Gastrocnemius medialis (tissue), 4 donors: ENCODE measurements at regions not wholly inside any gene's neighbourhood (a gene's known extent, or its start where the extent isn't known, plus 50 kb on each side); places are given as distances from the start of the nearest gene placed in this dataset.

Experiments used
- ATAC-seq, 2 donors: fragments of 150-250 bp; one replicate each; pipeline ENCODE4 v1.9.1; 2016
- DNase-seq, 2 donors: peaks; one replicate each; pipeline ENCODE4 v3.0.0-alpha.2; 2019
- H3K27ac ChIP-seq, 4 donors: fragments of 200-600 bp; sonication (generic); 1 replicate in 1 of 4; 2 replicates in 3 of 4; pipeline ENCODE4 v1.5.1; 2016 to 2018; ENCODE audit warnings: mild to moderate bottlenecking in 2 of 4, moderate library complexity in 1 of 4
- H3K27me3 ChIP-seq, 3 donors: fragments of 200-600 bp; sonication (generic) in 2 of 3; 1 replicate in 1 of 3; 2 replicates in 2 of 3; pipeline versions ENCODE4 v1.5.1 to v1.6.0; 2016 to 2019; ENCODE audit warnings: mild to moderate bottlenecking in 1 of 3, moderate library complexity in 1 of 3
- H3K36me3 ChIP-seq, 2 donors: fragments of 200-600 bp; sonication (generic) in 1 of 2; one replicate each; pipeline ENCODE4 v1.5.1; 2017 to 2018
- H3K4me1 ChIP-seq, 2 donors: fragments of 200-600 bp; sonication (generic) in 1 of 2; one replicate each; pipeline ENCODE4 v1.5.1; 2016 to 2017; ENCODE audit warnings: mild to moderate bottlenecking in 2 of 2
- H3K4me3 ChIP-seq, 4 donors: fragments of 200-600 bp; sonication (generic) in 3 of 4; 1 replicate in 1 of 4; 2 replicates in 3 of 4; pipeline ENCODE4 v1.5.1; 2016 to 2019; ENCODE audit warnings: mild to moderate bottlenecking in 2 of 4
- H3K9me3 ChIP-seq, 3 donors: fragments of 200-600 bp; sonication (generic) in 2 of 3; 1 replicate in 1 of 3; 2 replicates in 2 of 3; pipeline ENCODE4 v1.5.1; 2016 to 2019
- POLR2A ChIP-seq, 2 donors: fragments of 450-650 bp; IDR thresholded peaks; one replicate each; pipeline ENCODE4 v1.6.1; 2017; ENCODE audit warnings: antibody characterized with exemption in 2 of 2, mild to moderate bottlenecking in 2 of 2, moderate library complexity in 2 of 2
- in situ Hi-C, 4 donors: fragments of 200-750 bp; cut with MboI; loops; one replicate each; pipeline versions ENCODE4 v1.15.0 to v1.8.0; 2017; ENCODE audit warnings: low sequenced_read_pairs in 4 of 4
- intact Hi-C: fragments of 100-400 bp; cut with DNase I; formaldehyde crosslinking; loops from one replicate; pipeline ENCODE4 v1.15.1; 2023; ENCODE audit warnings: low total_unique reads
- TF ChIP-seq, protein P1 (sequence below), 5 experiments: fragments of 450-650 bp in 3 of 5; fragments of 200-600 bp in 2 of 5; sonication (generic) in 2 of 5; IDR thresholded peaks in 4 of 5; conservative IDR thresholded peaks in 1 of 5; 1 replicate in 4 of 5; 2 replicates in 1 of 5; pipeline ENCODE4 v1.5.1; 2016 to 2019; ENCODE audit warnings: antibody characterized with exemption in 5 of 5, mild to moderate bottlenecking in 3 of 5, moderate library complexity in 3 of 5

GRCh38 chr14:83940253-83940652 lies 1589.7 kb upstream of the FLRT2 start:
- ATAC-seq: no peak
- no peak for TF ChIP-seq POLR2A (IDR thresholded peaks at IDR 0.05)
- TF ChIP-seq, protein P1, sequence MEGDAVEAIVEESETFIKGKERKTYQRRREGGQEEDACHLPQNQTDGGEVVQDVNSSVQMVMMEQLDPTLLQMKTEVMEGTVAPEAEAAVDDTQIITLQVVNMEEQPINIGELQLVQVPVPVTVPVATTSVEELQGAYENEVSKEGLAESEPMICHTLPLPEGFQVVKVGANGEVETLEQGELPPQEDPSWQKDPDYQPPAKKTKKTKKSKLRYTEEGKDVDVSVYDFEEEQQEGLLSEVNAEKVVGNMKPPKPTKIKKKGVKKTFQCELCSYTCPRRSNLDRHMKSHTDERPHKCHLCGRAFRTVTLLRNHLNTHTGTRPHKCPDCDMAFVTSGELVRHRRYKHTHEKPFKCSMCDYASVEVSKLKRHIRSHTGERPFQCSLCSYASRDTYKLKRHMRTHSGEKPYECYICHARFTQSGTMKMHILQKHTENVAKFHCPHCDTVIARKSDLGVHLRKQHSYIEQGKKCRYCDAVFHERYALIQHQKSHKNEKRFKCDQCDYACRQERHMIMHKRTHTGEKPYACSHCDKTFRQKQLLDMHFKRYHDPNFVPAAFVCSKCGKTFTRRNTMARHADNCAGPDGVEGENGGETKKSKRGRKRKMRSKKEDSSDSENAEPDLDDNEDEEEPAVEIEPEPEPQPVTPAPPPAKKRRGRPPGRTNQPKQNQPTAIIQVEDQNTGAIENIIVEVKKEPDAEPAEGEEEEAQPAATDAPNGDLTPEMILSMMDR (IDR thresholded peaks at IDR 0.05 in 4 of 5, conservative IDR thresholded peaks at IDR 0.05 in 1 of 5): no peak
- intact Hi-C loops (no loop called here), in situ Hi-C loops (no loop called here)
- Histone ChIP-seq H3K4me1 (no peaks in the 10 kb centered on the region), H3K27ac (no peak overlapping the region), H3K9me3 (no peaks in the 10 kb centered on the region), H3K4me3 (no peak overlapping the region), H3K27me3 (no peaks in the 10 kb centered on the region), H3K36me3 (no peaks in the 10 kb centered on the region)
- DNase-seq: no peak

GRCh38 chr14:83958359-83958758 lies 1571.6 kb upstream of the FLRT2 start:
- DNase-seq (no peak), ATAC-seq (no peak)
- no peak for TF ChIP-seq POLR2A (IDR thresholded peaks at IDR 0.05)
- TF ChIP-seq, protein P1 (IDR thresholded peaks at IDR 0.05 in 4 of 5, conservative IDR thresholded peaks at IDR 0.05 in 1 of 5): no peak
- no peak overlapping the region for H3K4me3 ChIP-seq
- H3K9me3 ChIP-seq: no peaks in the 10 kb centered on the region
- in situ Hi-C loops (no loop called here), intact Hi-C loops (no loop called here)
- no peaks in the 10 kb centered on the region for H3K4me1 ChIP-seq
- no peak overlapping the region for H3K27ac ChIP-seq
- no peaks in the 10 kb centered on the region for H3K27me3 ChIP-seq
- no peaks in the 10 kb centered on the region for H3K36me3 ChIP-seq

- in situ Hi-C loops (no loop called here), intact Hi-C loops (no loop called here)
- no peaks in the 10 kb centered on the region for H3K4me1 ChIP-seq
- H3K4me3 ChIP-seq: no peak overlapping the region
- ATAC-seq: no peak
- TF ChIP-seq POLR2A (IDR thresholded peaks at IDR 0.05): no peak
- TF ChIP-seq, protein P1 (IDR thresholded peaks at IDR 0.05 in 4 of 5, conservative IDR thresholded peaks at IDR 0.05 in 1 of 5): no peak
- H3K27me3 ChIP-seq: no peaks in the 10 kb centered on the region
- no peaks in the 10 kb centered on the region for H3K36me3 ChIP-seq
- no peak for DNase-seq
- no peaks in the 10 kb centered on the region for H3K9me3 ChIP-seq
- H3K27ac ChIP-seq: no peak overlapping the region
Measured at GRCh38 chr14:83960832-83961512, 1569.0 kb upstream of the FLRT2 start.

DNA sequence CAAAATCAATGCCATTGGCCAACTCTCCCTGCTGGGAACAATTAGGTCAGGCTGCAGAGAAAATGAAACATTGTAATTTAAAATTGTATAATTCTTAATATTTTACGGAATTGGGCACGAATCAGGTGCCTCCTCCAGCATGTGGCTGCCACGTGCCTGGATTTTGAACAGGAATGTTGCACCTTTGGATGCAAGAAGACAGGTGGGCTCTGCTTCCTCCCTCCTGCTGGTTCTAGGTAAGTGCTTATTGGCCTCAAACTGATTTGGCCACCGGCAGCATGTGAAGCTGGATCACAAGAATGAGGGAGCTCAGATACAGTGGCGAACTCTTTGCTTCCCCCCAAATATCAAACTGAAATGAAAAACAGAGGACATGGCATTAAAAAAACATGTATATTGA lies 1559.9 kb upstream of the FLRT2 start:
- TF ChIP-seq, protein P1 (IDR thresholded peaks at IDR 0.05 in 4 of 5, conservative IDR thresholded peaks at IDR 0.05 in 1 of 5): no peak
- no peak for TF ChIP-seq POLR2A (IDR thresholded peaks at IDR 0.05)
- ATAC-seq (no peak), DNase-seq (no peak)
- Histone ChIP-seq H3K27ac (no peak overlapping the region), H3K27me3 (no peaks in the 10 kb centered on the region), H3K9me3 (no peaks in the 10 kb centered on the region), H3K4me1 (no peaks in the 10 kb centered on the region), H3K4me3 (no peak overlapping the region), H3K36me3 (no peaks in the 10 kb centered on the region)
- in situ Hi-C loops: no loop called here
- intact Hi-C loops: no loop called here

DNA sequence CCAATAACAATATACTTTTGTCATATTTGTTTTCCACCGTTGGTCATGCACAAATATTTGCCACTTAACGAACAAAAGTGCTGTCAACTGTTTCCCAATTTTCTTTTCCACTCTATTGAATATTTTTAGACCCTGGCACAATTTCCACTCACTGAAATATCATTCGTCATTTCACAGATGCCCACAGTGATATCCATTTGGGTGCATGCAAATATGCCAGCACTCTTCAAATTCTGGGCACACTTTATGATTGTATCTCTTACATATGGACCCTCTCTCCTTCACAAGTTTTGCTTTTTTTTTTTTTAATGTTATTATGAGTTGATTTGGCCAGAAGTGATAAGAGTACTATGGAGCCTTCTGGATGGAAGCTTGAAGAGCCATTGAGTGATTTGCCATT lies 1557.3 kb upstream of the FLRT2 start:
- ATAC-seq: no peak

More for the DNA sequence above, 1557.3 kb upstream of the FLRT2 start:
- intact Hi-C loops (no loop called here), in situ Hi-C loops (no loop called here)
- TF ChIP-seq, protein P1 (IDR thresholded peaks at IDR 0.05 in 4 of 5, conservative IDR thresholded peaks at IDR 0.05 in 1 of 5): no peak
- Histone ChIP-seq H3K36me3 (no peaks in the 10 kb centered on the region), H3K27me3 (no peaks in the 10 kb centered on the region), H3K4me1 (peaks cover 8 to 11% of the 10 kb centered on the region in 2 donors), H3K4me3 (no peak overlapping the region), H3K9me3 (no peaks in the 10 kb centered on the region), H3K27ac (no peak overlapping the region)
- no peak for DNase-seq
